ENCODE measurements at regions not wholly inside any gene's neighbourhood (a gene's known extent, or its start where the extent isn't known, plus 50 kb on each side); places are given as distances from the start of the nearest gene placed in this dataset.
A peak's percentile ranks its signal among the peaks of the same experiment; 100 is the strongest.
"Not testable (repeated sequence)": the region's sequence is repeated elsewhere in the genome, so short reads cannot be mapped to it uniquely, and the experiment has no call there.

DNA sequence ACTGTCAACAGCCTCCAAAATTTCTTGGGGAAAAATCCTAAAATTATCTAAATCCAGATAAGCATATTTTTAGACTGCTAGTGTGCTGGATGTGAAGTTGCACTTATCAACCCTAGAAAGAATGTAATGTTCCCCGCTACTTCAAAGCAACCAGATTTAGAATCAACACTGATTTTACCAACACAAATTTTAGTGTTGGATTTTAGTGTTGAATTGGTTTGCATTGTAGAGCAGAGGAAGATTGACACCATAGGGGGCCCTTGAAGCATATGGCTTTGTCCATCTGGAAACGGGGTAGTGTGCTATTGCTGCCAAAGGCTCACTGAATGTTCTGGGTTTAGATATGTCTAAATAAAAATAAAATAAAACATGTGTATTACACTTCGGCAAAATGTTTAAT lies 126.3 kb upstream of the EMCN start:
- no peak for DNase-seq

DNA sequence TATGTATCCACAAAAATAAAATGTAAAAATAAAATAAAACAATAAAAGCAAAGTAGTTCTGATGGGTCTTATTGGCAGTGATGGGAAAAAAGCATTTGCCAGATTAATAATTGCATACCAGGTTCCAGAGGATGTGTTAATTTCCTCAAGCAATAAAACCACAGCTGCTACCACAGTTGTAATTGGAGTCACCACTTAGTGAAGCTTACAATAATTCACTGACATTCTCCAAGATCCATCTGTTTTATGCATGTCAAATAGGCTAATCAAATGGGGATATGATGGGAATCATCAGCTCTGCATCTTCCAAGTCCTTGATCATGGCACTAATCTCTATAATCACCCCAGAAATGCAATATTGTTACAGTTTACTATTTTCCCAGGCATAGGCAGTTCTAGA lies 123.5 kb upstream of the EMCN start:
- no peak for DNase-seq

DNA sequence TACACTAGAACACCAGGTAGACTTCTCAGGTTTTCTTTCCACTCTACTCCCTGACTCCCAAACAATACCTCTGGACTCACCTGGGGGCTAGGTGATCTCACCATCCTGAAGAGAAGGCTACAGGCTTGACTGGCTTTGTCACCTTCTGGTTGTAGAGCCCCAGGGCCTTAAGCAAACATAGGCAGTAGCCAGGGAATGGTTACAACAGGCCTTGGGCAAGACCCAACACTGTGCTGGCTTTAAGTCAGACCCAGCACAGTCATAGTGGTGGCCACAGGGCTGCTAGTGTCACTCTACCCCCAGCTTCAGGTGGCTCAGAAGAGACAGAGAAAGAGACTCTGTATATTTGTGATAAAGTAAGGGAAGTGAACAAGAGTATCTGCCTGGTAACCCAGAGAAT lies 118.1 kb upstream of the EMCN start:
- DNase-seq, result no peak

DNA sequence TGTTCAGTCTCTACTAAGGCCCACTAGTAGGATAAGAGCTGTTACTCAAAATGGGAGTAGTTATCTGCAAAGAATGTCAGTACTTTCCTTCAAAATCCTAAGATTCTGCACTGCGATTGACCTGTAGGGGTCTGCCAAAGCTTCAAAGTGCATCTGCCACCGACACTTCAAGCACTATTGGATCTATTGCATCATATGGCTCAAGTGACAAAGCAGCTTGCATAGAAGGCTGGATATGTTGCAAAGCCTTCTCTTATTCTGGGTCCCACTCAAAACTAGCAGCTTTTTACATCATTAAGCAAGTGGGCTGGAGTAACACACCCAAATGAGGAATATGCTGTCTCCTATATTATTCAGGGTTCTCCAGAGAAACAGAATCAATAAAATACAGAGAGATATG lies 115.4 kb upstream of the EMCN start:
- no peak for DNase-seq

DNA sequence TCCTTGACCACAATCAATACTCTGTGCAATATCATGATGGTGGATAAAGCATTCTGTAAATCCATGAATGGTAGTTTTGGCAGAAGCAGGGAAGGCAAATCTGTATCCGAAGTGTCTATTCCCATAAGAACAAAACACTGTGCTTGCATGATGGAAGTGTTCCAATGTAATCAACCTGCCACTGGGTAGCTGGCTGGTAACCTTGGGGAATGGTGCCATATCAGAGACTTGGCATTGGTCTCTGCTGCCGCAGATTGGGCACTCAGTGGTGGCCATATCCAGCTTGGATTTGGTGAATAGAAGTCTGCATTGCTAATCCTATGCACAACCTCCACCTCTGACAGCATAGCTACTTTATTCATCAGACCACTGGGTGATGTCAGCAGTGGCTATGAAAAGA lies 114.3 kb upstream of the EMCN start:
- no peak for DNase-seq

DNA sequence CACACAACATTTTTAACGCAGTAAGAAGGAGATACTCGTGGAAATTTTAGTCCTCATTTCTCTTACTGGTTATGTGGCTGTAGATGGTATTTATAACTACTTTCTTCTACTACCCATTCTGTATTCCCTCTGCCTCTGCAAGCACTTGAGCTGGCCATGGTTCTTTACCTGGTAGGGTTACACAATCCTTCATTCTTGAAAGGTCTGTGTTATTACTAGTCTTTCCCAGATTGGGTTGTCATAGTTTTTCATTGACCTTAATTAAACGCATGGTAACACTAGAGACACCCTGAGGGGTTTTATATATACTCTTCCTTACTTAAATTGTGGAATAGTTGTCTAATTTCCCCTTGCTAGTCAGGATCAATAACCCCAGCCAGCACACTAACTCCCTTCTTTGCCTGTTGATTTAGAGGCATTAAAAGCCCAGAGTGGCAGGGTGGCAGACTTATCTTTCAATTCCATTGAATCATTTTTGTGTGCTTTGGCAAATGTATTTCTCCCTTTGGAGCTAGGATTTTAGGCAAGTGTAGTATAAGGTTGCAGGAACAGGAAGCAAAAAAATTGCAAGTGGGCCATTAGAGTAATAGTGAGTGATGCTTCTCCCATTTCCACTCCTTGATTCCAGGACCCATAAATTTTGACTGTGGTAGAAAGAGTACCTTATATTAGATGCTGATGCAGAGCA lies 113.6 kb upstream of the EMCN start:
- no peak for DNase-seq

DNA sequence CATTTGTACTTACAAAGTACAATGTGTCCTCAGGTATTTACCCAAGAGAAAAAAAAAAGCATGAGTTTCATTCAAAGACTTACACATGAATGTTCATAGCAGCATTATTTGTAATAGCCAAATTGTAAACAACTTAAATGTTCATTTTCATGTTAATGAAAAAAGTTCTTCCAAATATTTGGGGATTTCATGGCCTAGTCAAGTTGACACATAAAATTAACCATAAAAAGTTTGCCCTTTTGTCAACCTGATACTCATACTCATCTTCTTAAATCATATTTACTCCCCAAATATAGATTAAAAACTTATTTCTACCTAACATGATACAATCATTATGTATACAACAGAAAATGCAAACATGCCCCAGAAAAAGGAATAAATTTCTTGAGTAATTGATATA lies 112.5 kb upstream of the EMCN start:
- no peak for DNase-seq

DNA sequence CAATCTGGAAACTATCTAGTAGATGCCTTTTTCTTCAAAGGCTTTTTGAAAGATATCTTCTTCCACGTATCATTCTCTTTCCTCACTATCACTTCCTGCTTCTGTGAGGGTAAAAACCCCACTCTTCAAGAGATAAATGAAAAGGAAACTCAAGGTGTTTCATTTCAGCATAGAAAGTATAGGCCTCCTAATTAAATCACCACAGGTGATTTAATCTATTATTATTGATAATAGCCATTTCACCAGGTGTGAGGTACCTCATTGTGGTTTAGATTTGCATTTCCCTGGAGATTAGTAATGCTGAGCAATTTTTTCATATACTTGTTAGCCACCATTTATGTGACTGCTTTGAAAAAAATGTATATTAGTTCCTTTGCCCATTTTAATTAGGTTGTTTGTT lies 92.0 kb upstream of the EMCN start:
- DNase-seq, result no peak

DNA sequence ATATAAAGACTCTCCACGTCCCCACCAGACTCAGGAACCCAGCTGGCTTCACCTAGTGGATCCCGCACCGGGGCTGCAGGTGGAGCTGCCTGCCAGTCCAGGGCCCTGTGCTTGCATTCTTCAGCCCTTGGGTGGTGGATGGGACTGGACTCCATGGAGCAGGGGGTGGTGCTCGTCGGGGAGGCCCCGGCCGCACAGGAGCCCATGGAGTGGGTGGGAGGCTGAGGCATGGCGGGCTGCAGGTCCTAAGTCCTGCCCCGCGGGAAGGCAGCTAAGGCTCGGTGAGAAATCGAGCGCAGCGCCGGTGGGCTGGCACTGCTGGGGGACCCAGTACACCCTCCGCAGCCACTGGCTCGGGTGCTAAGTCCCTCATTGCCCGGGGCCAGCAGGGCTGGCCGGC lies 90.8 kb upstream of the EMCN start:
- not testable (repeated sequence) for DNase-seq

DNA sequence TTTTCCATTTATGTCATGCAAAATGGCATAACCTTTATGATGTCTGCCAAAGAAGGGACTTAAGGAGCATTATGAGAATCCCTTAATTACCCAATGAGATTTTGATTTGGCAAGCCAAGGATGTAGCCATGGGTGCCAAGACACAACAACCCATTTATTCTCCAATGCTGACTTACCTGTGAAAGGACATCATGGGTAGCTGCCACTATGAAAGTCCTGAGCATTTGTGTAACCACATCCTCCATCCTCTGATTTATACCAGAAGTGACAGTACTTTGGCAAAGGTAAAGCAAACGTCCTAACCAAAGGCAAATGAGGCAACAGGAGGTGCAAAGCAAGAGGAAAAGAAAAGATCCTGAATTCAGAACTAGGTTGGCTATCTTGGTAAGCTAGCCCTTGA lies 87.3 kb upstream of the EMCN start:
- DNase-seq, result no peak

DNA sequence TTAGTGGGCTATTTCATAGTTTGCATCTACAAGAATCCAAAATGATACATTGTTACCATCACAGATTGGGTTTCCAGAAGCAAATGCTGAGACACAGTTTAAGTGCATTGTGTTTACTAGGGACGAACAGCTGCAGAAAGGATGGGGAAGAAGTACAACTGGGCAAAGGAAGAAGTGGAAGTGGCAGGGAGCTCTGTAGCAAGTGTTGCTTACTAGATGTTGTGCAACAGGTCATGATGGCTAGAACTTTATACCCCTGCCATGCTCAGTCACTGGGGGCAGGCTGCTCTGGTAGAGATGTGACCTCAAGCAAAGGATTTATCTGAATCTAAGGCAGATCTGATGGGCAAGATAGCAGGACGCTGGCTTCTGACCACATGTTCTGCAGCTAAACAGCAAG lies 76.1 kb upstream of the EMCN start:
- DNase-seq, result no peak

DNA sequence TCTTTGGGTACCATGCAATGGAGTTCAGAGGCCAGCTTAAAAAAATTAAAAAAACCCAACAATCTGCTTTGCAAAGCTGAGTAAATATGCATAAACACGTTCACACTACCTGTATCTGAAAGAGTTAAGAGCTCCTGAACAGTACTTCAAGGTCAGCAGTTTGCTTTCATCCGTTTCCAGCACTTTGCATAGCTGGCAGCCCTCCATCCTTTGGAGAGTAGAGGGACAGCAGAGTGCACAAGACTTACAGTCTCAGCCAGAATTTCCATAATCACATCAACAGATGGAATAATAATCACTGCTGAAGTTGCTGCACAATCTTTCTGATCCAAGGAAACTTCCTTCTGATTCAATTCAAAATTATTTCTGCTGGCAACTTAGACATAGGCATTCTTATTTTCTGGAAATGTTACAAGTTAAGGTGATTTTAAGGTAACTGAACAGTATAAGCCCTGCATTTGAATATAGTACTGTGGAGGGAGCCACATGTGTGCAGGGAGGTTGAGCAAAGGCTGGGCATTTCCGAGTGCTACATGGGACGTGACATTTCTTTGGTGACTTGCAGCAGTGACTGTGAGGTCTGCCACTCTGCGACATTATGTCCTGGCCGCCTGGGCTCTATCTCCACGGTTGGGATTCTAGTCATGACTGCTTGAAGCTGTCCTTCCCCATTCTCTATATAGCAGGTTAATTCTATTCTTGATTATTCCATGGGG lies 73.5 kb upstream of the EMCN start:
- peak; percentile 70 to 77 for DNase-seq

DNA sequence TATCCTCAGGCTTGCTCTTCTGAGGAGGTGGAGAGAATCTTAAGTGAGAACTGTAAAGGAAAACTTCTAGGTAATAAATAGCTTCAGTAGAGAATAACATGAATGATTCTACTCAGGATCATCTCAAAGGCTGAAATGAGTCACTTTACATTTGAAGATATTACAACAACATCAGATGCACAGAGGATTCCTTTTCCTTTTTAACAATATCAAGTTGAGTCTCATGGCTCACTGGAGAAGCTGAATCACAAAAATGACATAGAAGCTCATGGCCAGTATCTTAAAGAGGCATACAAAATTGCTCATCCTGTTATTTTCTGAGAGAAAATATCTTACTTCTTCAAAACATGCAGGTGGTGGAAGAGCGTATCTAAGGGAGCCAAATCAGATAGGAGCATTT lies 72.5 kb upstream of the EMCN start:
- no peak for DNase-seq

DNA sequence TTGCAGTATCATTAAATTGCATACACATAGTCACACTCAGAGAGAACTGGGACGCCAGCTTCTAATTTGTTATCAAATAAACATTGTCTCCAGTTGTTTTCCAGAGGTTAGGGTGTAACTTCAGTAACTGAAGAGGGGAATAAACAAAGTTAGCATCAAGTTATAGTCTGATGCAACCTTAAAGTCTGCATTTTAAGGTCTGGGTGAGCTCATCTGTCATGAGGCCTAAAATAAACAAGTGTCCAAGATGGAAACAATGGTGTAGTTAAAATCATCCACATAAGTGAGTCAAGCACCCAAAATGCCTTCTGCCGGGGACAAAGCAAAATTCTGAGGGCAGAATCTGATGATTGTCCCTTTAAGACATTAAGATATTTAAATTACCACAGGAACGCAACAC lies 70.3 kb upstream of the EMCN start:
- DNase-seq, result no peak

DNA sequence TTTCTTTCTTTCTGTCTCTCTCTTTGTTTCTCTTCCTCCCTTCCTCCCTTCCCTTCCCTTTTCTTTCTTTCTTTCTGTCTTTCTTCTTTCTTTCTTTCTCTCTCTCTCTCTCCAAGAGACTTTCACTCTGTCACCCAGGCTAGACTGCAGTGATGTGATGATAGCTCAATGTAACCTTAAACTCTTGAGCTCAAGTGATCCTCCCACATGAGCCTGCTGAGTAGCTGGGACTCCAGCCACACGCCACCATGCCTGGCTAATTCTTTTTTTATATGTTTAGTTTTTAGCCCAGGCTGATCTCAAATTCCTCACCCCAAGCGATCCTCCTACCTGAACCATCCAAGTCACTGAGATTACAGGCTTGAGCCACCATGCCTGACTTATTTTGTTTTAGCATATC lies 64.3 kb upstream of the EMCN start:
- DNase-seq, result no peak

DNA sequence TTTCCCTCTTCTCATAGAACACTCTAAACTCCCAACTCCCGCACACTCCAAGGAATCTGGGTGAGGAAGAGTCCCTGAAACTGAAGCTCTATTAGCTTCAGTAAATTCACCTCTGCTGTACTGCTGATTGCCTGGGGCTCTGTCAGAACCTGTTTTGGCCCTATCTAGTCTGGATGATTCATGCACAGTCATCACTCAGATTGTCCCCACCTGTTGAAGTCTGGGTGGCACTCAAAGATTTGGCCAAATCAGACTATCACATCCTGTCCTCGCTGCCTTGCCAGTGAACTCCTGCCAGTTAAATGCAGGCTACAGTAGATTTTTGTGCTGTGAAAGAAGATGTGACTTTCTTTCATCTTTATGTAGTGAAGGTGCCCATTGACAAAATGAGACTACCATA lies 63.5 kb upstream of the EMCN start:
- no peak for DNase-seq

DNA sequence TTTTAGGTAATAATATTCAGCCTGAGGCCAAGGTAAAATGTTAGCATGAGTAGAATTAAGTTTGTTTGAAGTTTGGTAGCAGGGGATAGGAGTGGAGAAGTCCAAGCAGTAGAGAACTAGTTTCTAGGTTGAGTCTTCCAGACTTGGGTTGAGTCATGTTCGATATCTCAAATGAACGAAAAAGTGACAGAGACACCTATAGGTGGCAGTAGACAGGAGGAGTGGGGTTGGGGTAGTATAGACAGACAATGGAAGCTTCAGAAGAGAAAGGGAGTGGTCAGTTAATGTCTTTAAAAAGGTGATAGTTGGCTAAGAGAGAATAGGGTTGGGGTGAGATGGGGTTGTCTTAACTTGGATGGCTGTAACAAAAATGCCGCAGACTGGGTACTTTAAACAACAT lies 58.7 kb upstream of the EMCN start:
- no peak for DNase-seq

DNA sequence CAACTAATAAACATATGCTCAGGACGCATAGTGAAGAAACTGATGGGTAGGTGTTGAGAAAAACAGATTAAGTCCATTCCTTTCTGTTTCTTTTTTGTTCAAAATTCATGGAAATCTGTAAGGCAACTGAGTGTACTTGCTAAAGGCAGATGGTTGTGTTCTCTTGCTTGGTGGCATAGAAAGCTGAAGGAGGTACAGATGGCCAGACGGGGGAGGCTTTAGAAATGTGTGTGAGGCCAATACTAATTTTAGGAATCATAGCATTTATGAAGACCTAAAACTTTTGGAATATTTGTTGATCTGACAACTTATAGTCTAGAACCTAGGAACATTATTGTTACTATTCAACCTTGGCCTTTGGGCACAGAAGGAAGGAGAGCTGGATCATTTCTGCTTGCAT lies 56.8 kb upstream of the EMCN start:
- no peak for DNase-seq

DNA sequence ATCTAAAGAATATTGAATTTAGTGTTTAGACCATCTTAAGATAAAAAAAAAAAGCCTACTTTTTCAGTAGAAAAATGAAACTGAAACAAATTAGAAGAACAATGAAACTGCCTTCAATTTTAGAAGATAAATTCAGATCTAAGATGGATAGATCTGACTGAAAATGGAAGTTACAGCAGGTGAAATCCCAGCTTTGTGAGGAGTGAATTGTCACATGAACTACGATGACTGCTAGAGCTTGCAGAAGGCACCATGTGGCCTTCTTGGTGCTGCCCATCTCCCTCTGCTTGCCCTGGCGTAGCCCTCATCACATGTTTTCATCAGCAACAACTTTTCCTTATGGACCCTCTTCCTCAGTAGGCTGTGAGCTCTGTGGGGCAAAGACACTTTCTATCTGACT lies 51.4 kb upstream of the EMCN start:
- DNase-seq, result no peak

All from right lung (tissue), 2 donors.